Islet precursor cell (in vitro differentiated cells): ENCODE measurements at regions not wholly inside any gene's neighbourhood (a gene's known extent, or its start where the extent isn't known, plus 50 kb on each side); places are given as distances from the start of the nearest gene placed in this dataset.
"Not testable (repeated sequence)": the region's sequence is repeated elsewhere in the genome, so short reads cannot be mapped to it uniquely, and the experiment has no call there.

Source experiments
- DNase-seq: peaks from one replicate; pipeline ENCODE4 v3.0.0-alpha.2; 2018

- no peak for DNase-seq
These were observed 1012.5 kb upstream of the SEMA6A start for GRCh38 chr5:117587111-117587510.

DNA sequence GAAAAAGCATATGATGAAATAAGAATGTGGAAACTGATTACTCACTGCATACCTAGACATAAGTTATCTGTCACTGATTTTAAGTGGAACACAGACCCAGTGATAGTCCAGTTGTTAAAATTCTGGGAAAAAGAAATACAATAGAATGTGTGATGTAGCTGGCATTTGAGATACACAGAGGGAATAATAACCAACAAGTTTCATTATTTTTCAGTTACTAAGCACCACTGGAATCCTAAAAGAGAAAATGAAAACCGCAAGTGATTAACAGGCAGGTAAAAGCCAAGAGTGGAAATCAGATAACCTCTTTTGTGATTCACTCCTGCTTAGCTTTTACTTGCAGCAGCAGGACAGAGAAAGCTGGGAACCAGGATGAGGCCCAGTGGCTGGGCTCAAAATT lies 994.0 kb upstream of the SEMA6A start:
- no peak for DNase-seq

- no peak for DNase-seq
These were observed 993.5 kb upstream of the SEMA6A start for GRCh38 chr5:117568126-117568525.

DNA sequence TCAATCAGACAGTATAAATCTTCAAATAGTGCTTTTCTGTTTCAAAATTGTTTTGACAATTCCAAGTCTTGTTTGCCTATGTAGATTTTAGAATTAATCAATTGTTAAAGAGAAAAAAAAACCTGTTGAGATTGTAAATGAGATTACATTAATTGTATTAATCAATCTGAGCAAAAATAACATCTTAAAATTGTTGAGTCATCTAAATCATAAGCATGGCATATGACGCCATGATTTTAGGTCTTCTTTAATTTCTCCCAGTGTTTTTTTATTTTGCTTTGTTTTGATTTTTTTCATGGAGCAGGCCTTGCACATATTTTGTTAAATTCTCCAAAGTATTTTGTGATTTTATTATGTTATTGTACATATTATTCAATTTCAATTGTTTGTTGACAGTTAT lies 988.0 kb upstream of the SEMA6A start:
- no peak for DNase-seq

DNA sequence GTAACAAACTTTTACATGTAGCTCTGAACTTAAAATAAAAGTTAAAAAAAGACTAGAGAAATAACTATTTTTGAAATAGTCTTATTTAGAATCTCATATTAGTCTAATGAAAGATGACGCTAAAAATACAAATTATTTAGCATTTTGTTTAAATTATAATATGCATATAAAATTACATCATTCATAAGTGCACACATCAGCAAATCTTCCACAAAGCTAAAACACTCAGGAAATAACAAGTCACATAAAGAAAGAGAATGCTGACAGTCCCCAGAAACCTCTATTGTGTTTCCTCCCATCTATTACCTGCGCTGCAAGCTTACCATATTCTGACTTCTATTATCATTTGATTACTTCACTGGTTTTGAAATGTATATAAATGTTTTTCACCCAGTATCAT lies 986.9 kb upstream of the SEMA6A start:
- DNase-seq = no peak

- no peak for DNase-seq
These were observed 984.6 kb upstream of the SEMA6A start for GRCh38 chr5:117559005-117559844.

GRCh38 chr5:117551236-117551635 lies 976.6 kb upstream of the SEMA6A start:
- DNase-seq = no peak

GRCh38 chr5:117547192-117547591 lies 972.6 kb upstream of the SEMA6A start:
- DNase-seq = no peak

- no peak for DNase-seq
These were observed 965.1 kb upstream of the SEMA6A start for GRCh38 chr5:117539692-117540091.

DNA sequence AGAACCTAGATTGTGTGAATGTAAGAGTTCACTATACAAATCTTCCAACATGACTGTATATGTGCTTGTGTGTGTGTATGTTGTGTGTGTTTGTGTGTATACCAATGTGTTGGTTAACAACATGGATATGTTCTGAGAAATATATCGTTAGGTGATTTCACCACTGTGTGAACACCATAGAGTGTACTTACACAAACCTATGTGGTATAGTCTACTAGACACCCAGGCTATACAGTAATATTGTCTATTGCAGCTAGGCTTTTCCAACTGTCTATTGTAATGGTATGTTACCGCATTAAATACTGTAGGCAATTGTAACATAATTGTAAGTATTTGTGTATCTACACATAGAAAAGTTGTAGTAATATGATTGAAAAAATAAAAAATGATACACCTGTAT lies 959.2 kb upstream of the SEMA6A start:
- no peak for DNase-seq

GRCh38 chr5:117533051-117533670 lies 958.5 kb upstream of the SEMA6A start:
- DNase-seq = not testable (repeated sequence)

- DNase-seq = no peak
These were observed 945.4 kb upstream of the SEMA6A start for GRCh38 chr5:117519957-117520500.

DNA sequence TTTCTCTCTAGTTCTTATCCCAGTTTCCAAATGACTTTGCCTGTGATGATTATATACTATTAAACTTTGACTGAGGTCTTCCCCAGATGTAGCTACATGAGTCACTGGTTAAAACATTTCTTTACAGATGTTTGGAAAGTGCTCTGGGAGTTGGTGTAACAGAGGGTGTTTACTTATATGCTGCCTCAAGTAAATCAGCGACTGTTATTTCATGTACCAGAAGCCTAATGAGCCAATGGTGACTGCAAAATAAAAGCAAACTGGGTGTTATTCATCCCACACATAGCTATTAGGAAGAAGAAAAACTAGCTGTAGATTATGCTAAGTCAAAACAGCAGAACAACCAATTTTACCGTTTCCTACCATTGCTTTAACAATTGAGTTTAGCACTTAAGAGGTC lies 929.7 kb upstream of the SEMA6A start:
- no peak for DNase-seq

DNA sequence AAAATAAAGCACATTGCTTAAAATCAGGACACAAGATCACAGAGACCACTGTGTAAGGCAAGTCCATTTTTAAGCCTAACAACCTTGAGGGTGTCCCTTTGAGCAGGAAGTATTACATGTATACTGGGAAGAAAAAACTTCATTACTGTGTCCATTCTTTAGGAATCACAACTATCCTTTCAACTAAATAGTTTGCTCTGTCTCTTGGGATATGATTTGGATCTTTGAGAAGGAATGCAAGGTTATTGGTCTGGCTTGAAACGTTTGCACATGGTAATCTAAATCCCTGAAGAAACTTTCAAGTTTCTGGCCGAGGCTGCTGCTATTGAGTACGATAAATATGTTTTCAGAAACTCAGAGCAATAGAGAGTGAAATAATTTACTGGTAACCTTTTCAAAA lies 923.0 kb upstream of the SEMA6A start:
- no peak for DNase-seq

DNA sequence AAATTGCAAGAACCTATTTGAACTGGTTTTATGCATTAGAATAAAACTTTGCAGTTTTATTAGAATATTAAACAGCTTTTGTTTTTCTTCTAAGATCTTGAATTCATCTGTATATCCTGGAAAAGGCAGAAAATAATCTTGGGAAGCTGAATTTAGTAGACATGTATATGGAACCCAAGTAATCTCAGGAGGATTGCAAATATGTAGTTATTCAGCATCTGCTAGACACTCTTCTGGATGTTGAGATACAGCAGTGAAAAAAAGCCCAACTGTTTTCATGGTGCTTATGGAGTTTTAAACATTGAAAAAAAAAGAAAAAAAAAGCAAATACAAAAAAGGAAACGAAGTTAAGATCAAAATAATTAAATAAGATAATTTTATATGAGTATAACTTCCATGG lies 922.2 kb upstream of the SEMA6A start:
- DNase-seq = no peak

GRCh38 chr5:117494188-117494587 lies 919.6 kb upstream of the SEMA6A start:
- DNase-seq = no peak

GRCh38 chr5:117488976-117489500 lies 914.4 kb upstream of the SEMA6A start:
- peak; percentile 37 for DNase-seq

- DNase-seq = no peak
These were observed 912.9 kb upstream of the SEMA6A start for GRCh38 chr5:117487556-117487955.

GRCh38 chr5:117486879-117487391 lies 912.3 kb upstream of the SEMA6A start:
- DNase-seq = peak; percentile 57

- no peak for DNase-seq
These were observed 911.6 kb upstream of the SEMA6A start for GRCh38 chr5:117486261-117486660.

DNA sequence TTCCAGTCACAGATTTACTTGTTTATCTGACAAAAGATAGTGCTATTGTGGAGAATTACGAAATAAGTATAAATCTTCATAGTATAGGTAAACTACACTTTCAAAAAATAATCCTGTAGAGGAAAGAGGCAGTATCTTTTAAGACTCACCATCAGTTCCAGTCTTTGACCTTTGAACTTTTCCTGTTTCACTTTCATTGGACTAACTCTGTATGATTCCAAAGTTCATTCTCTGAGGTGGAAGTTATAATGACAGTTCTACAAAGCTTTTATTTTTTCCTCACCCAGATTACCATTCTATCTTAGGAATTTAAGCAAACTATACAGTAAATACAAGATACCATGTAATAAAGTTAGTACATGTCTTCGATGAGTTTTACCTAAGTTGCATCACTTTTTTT lies 901.3 kb upstream of the SEMA6A start:
- no peak for DNase-seq

GRCh38 chr5:117473165-117473564 lies 898.5 kb upstream of the SEMA6A start:
- DNase-seq = no peak

DNA sequence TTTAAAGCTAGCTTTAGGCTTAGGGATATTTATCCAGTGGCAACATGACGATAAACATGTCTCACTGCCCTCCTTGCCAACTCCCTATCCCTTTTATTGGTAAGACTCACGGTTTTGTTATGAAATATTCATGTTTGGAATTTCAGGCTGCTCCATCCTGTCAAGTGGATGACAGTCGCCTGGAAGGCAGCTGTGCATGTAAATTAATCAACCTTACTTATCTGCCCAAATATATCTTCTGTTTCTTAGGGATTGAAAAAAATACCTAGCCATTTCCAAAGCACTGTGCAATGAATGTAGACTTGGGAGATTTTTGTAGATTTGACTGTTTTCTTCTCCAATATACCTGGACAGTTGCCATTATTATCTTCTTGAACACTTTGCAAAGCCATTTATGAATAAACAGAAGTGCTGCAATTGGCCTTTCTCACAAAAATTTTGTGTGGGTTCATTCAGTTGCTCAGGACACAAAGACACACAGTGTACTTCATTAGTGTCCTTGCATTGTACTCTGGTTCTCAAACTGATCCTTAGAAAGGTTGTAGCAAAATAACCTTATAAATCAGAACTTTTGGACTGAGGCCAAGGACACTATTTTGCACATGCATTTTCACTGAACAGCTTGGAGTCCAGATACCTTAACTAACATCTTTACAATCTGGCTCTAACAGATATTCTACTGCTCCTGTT lies 889.4 kb upstream of the SEMA6A start:
- no peak for DNase-seq
